Adrenal gland (tissue), 9 donors: ENCODE measurements at regions not wholly inside any gene's neighbourhood (a gene's known extent, or its start where the extent isn't known, plus 50 kb on each side); places are given as distances from the start of the nearest gene placed in this dataset.

Experiments
- DNase-seq, 7 donors: peaks; one replicate each; pipeline ENCODE4 v3.0.0-alpha.2; 2019 to 2020
- H3K27ac ChIP-seq, 5 donors: fragments of 200-600 bp; sonication (generic) in 4 of 5; 1 replicate in 3 of 5; 2 replicates in 2 of 5; pipeline versions ENCODE4 v1.5.1 to v1.8.0; 2016 to 2020; ENCODE audit warnings: mild to moderate bottlenecking in 1 of 5
- H3K27me3 ChIP-seq: fragments of 200-600 bp; 2 replicates; pipeline ENCODE4 v1.8.0; 2021
- H3K36me3 ChIP-seq, 2 donors: fragments of 200-600 bp; replicated peaks in 1 of 2; 1 replicate in 1 of 2; 2 replicates in 1 of 2; pipeline versions ENCODE4 v1.5.1 to v1.8.0; 2018 to 2022
- H3K4me1 ChIP-seq, 2 donors: fragments of 200-600 bp; replicated peaks in 1 of 2; 1 replicate in 1 of 2; 2 replicates in 1 of 2; pipeline versions ENCODE4 v1.5.1 to v1.8.0; 2018 to 2021
- H3K4me3 ChIP-seq, 4 donors: fragments of 200-600 bp; sonication (generic) in 3 of 4; one replicate each; pipeline ENCODE4 v1.5.1; 2016 to 2018
- H3K9me3 ChIP-seq, 3 donors: fragments of 200-600 bp; sonication (generic) in 1 of 3; replicated peaks in 1 of 3; 1 replicate in 2 of 3; 2 replicates in 1 of 3; pipeline versions ENCODE4 v1.5.1 to v1.8.0; 2016 to 2021
- POLR2A ChIP-seq, 2 donors: fragments of 450-650 bp; IDR thresholded peaks; one replicate each; pipeline ENCODE4 v1.6.1; 2017; ENCODE audit warnings: antibody characterized with exemption in 2 of 2, mild to moderate bottlenecking in 2 of 2, moderate library complexity in 1 of 2
- WGBS, 4 donors: extraction: QIAGEN DNeasy Blood & Tissue Kit in 2 of 4; methylation state at CpG; one replicate each; pipeline versions ENCODE4 v1.1.5 to v1.1.7; 2013 to 2017; 5-methylcytosine and 5-hydroxymethylcytosine counted together
- intact Hi-C, 2 donors: fragments of 100-400 bp; cut with DNase I; formaldehyde crosslinking; loops; one replicate each; pipeline versions ENCODE4 v1.14.1 to v1.15.0; 2022 to 2023
- TF ChIP-seq, protein P1 (sequence below), 6 experiments: fragments of 450-650 bp in 4 of 6; fragments of 200-600 bp in 2 of 6; sonication (generic) in 1 of 6; IDR thresholded peaks; 1 replicate in 5 of 6; 2 replicates in 1 of 6; pipeline versions ENCODE4 v1.5.1 to v1.8.0; 2016 to 2021; ENCODE audit warnings: antibody characterized with exemption in 6 of 6, mild to moderate bottlenecking in 2 of 6, moderate library complexity in 1 of 6
- donor health status: healthy with polysubstance abuse.
- donor health status: Bipolar disorder and iron deficiency.
- donor health status: DM: yes; HTN: yes; CAD: no.
- donor health status: DM: no; HTN: no; CAD: no.
- donor health status: DM: no; HTN: no; CAD: no.

DNA sequence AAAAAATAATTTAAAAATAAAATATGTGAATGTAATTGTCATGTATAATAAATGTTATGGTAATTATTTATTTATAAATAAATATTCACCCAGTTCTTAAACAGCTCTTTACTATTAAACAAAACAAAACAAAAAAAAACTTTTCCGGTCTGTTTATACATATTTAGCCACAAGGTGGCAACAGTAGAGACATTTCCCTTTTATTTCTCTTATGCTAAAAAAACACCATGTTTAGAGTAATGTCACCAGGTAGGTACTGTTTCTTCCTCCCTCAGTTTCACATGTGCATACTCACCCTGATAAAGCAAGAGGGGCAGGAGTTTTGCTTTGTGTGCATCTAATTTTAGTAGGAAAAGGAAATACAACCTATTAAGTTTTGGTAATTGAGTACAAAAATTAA lies 610.4 kb upstream of the IMPG1 start:
- WGBS, 4 donors = 11 to 24% (median 17%) methylated on average over 1 of the region's 1 CpG
- Histone ChIP-seq H3K9me3 (no peaks in the 10 kb centered on the region), H3K27ac (no peak overlapping the region), H3K36me3 (no peaks in the 10 kb centered on the region), H3K4me1 (no peaks in the 10 kb centered on the region), H3K27me3 (no peaks in the 10 kb centered on the region), H3K4me3 (no peak overlapping the region)
- TF ChIP-seq, protein P1, sequence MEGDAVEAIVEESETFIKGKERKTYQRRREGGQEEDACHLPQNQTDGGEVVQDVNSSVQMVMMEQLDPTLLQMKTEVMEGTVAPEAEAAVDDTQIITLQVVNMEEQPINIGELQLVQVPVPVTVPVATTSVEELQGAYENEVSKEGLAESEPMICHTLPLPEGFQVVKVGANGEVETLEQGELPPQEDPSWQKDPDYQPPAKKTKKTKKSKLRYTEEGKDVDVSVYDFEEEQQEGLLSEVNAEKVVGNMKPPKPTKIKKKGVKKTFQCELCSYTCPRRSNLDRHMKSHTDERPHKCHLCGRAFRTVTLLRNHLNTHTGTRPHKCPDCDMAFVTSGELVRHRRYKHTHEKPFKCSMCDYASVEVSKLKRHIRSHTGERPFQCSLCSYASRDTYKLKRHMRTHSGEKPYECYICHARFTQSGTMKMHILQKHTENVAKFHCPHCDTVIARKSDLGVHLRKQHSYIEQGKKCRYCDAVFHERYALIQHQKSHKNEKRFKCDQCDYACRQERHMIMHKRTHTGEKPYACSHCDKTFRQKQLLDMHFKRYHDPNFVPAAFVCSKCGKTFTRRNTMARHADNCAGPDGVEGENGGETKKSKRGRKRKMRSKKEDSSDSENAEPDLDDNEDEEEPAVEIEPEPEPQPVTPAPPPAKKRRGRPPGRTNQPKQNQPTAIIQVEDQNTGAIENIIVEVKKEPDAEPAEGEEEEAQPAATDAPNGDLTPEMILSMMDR (IDR thresholded peaks at IDR 0.05) = peak; percentile 29 to 67 (median 42)
- TF ChIP-seq POLR2A (IDR thresholded peaks at IDR 0.05) = no peak
- intact Hi-C loops = loop anchor here in 1 of 2 donors (5.0 kb wide), 1 partner anchor 774 kb away; no protein-coding TSS in a partner anchor
- DNase-seq = no peak

DNA sequence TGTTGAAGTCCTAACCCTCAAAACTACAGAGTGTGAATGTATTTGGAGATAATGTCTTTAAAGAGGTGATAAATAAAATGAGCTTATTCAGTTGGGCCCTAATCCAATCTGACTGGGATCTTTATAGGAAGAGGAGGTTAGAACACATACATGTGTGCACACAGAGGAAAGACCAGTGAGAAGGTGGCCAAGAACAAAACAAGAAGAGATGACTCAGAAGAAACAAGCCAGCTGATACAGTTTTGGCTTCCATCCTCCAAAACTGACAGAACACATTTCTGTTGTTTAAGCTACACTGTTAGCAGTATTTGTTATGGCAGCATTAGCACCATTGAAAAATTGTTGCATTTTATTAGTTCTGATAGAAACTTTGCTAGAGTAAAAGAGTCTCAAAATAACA lies 609.3 kb upstream of the IMPG1 start:
- no peaks in the 10 kb centered on the region for H3K4me1 ChIP-seq
- no peak overlapping the region for H3K4me3 ChIP-seq
- no peaks in the 10 kb centered on the region for H3K36me3 ChIP-seq
- no peaks in the 10 kb centered on the region for H3K27me3 ChIP-seq
- H3K9me3 ChIP-seq = no peaks in the 10 kb centered on the region
- TF ChIP-seq, protein P1 (IDR thresholded peaks at IDR 0.05) = no peak
- TF ChIP-seq POLR2A (IDR thresholded peaks at IDR 0.05) = no peak
- intact Hi-C loops = loop anchor here in 1 of 2 donors (5.0 kb wide), 1 partner anchor 776 kb away; no protein-coding TSS in a partner anchor
- no peak overlapping the region for H3K27ac ChIP-seq
- DNase-seq = peak in 1 of 7 donors; percentile 1

DNA sequence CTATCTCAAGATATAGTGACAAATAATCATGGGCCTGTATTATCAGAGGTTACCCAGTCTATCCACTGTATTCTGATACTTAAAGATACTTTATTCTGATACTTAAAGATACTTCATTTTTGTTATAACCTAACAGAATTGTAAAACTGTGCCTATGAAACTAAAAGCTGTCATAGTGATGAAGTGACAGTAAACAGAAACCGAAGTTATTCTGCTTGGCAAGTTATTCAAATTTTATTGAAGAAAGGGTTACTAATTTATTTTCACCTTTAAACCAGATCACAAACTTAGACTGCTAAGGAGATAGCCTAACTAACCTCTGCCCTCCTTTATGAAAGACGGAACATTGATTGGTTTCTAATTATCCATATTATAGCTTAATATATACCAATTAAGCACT lies 604.6 kb upstream of the IMPG1 start:
- Histone ChIP-seq H3K27ac (no peak overlapping the region), H3K36me3 (no peaks in the 10 kb centered on the region), H3K4me1 (no peaks in the 10 kb centered on the region), H3K27me3 (no peaks in the 10 kb centered on the region), H3K9me3 (no peaks in the 10 kb centered on the region), H3K4me3 (no peak overlapping the region)
- intact Hi-C loops = no loop called here
- TF ChIP-seq, protein P1 (IDR thresholded peaks at IDR 0.05) = no peak
- no peak for TF ChIP-seq POLR2A (IDR thresholded peaks at IDR 0.05)
- 54 to 72% (median 61%) methylated on average over 2 of the region's 2 CpGs for WGBS, 4 donors
- DNase-seq = no peak

DNA sequence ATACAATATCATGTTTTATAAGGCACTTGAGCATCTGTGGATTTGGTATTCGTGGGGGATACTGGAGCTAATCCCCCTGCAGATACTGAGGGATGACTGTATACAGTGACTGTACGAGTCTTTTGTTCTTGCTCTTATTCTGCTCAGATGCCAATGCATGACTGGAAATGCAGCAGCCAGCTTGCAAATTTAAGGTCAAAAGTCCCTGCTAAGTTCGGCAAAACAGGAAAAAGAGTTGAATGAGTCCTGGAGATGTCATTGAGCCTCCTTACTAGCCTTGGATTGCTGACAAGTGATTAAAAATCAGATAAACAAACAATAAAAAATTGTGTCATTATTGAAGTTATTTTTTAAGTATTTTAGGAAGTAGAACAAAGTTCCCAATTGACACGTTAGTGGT lies 599.3 kb upstream of the IMPG1 start:
- Histone ChIP-seq H3K9me3 (no peaks in the 10 kb centered on the region), H3K27ac (no peak overlapping the region), H3K36me3 (no peaks in the 10 kb centered on the region), H3K4me3 (no peak overlapping the region), H3K27me3 (no peaks in the 10 kb centered on the region), H3K4me1 (no peaks in the 10 kb centered on the region)
- intact Hi-C loops = no loop called here
- TF ChIP-seq, protein P1 (IDR thresholded peaks at IDR 0.05) = no peak
- TF ChIP-seq POLR2A (IDR thresholded peaks at IDR 0.05) = no peak
- 31 to 41% (median 33%) methylated on average over 4 of the region's 4 CpGs for WGBS, 4 donors
- DNase-seq = peak in 1 of 7 donors; percentile 3
